ENCODE measurements at regions not wholly inside any gene's neighbourhood (a gene's known extent, or its start where the extent isn't known, plus 50 kb on each side); places are given as distances from the start of the nearest gene placed in this dataset.

GRCh38 chr18:76587147-76587878 is 92.3 kb upstream of the ZNF516 start:
- no peak for TF ChIP-seq CTCF (IDR thresholded peaks at IDR 0.05)
- TF ChIP-seq POLR2AphosphoS5 (IDR thresholded peaks at IDR 0.05; ENCODE audit: low read depth, low read length): no peak
- TF ChIP-seq EZH2phosphoT487 (IDR thresholded peaks at IDR 0.05; ENCODE audit: borderline replicate concordance, low read depth): no peak
- no peak for TF ChIP-seq GATA2 (CRISPR knock-in tag; IDR thresholded peaks at IDR 0.05)
- TF ChIP-seq MEF2A (IDR thresholded peaks at IDR 0.05; ENCODE audit: borderline replicate concordance, low read depth): no peak
- no peak for TF ChIP-seq SMC3 (IDR thresholded peaks at IDR 0.05; ENCODE audit: low read depth, low read length)
- no peak for TF ChIP-seq TAF1 (IDR thresholded peaks at IDR 0.05; ENCODE audit: borderline replicate concordance, low read depth, low read length)

All from SK-N-SH (cell line).